ENCODE measurements at regions not wholly inside any gene's neighbourhood (a gene's known extent, or its start where the extent isn't known, plus 50 kb on each side); places are given as distances from the start of the nearest gene placed in this dataset.
"Not testable (repeated sequence)": the region's sequence is repeated elsewhere in the genome, so short reads cannot be mapped to it uniquely, and the experiment has no call there.

DNA sequence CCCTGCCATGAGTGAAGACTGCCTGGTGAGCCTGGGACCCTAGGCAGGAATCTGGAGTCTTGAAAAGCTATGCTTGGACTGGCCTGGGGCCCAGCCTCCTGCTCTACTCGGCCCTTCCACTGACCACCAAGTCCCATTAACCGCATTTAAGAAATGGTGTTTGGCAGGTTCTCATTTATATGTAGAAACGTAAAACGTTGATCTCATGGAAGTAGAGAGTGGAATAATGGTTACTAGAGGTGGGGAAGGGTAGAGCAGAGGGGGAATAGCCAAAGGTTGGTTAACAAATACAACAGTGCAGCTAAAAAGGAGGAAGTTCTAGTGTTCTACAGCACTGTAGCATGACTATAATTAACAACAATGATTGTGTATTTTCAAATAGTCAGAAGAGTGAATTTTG lies 72.9 kb upstream of the EED start:
- TF ChIP-seq, protein P1, sequence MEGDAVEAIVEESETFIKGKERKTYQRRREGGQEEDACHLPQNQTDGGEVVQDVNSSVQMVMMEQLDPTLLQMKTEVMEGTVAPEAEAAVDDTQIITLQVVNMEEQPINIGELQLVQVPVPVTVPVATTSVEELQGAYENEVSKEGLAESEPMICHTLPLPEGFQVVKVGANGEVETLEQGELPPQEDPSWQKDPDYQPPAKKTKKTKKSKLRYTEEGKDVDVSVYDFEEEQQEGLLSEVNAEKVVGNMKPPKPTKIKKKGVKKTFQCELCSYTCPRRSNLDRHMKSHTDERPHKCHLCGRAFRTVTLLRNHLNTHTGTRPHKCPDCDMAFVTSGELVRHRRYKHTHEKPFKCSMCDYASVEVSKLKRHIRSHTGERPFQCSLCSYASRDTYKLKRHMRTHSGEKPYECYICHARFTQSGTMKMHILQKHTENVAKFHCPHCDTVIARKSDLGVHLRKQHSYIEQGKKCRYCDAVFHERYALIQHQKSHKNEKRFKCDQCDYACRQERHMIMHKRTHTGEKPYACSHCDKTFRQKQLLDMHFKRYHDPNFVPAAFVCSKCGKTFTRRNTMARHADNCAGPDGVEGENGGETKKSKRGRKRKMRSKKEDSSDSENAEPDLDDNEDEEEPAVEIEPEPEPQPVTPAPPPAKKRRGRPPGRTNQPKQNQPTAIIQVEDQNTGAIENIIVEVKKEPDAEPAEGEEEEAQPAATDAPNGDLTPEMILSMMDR (IDR thresholded peaks at IDR 0.05; ENCODE audit: low read depth, low read length, missing control alignments): no peak
- no peak for DNase-seq (ENCODE audit: low read depth)
- H3K4me3 ChIP-seq (ENCODE audit: low read depth, low read length): no peak overlapping the region

DNA sequence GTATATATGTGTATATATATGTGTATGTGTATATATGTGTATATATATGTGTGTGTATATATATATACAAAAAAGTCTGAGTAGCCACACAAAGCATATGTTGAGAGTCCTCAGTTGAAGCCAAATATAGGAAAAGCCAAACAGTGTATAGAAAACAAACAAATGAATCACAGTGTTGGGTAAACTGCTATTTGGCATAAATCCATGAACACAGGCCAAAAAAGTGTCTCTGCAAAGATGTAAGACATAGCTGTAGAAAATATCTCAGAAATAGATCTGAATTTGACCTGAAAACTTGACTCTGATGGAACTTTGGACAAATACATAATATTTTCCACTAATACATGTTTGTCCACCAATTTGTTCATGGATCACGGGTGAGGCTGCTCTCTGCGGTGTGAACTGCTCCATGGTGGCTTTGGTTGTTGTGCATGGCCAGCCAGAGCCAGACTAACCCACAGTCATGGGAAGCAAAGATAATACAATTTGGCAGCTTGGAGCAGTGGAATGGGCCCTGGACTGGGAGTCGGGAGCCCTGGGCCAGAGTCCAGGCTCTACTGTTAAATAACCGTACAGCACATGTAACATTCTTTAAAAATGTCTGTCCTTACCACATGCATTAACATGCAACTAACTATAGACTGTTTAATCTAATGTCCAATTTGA lies 76.9 kb upstream of the EED start:
- no peak for DNase-seq (ENCODE audit: low read depth)
- no peak overlapping the region for H3K4me3 ChIP-seq (ENCODE audit: low read depth, low read length)
- TF ChIP-seq, protein P1 (IDR thresholded peaks at IDR 0.05; ENCODE audit: low read depth, low read length, missing control alignments): no peak

DNA sequence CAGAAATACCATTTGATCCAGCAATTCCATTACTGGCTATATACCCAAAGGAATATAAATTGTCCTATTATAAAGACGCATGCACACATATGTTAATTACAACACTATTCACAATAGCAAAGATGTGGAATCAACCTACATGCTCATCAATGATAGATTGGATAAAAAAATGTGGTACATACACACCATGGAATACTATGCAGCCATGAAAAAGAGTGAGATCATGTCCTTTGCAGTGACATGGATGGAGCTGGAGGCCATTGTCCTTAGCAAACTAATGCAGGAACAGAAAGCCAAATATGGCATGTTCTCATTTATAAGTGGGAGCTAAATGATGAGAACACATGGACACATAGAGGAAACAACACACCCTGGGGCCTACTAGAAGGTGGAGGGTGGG lies 78.3 kb upstream of the EED start:
- H3K4me3 ChIP-seq (ENCODE audit: low read depth, low read length); DNase-seq (ENCODE audit: low read depth): not testable (repeated sequence)

DNA sequence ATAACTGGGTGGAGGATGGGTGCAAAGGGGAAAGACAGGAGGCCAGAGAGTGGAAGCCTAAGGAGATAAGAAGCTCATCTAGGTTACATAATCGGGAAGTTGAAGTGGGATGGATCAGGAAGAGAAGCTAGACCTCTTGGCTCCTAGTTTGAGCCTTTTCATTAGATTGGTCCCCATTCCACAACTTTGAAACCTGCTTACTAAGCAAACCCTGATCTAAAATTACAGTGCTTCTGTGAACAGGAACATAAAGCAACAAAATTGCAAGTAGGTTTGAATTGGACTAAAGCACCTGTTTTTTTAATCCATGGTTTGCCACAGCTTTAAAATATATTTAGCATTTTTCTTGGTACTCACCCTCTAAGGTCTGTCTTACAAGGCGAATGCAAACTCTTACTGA lies 80.4 kb upstream of the EED start:
- H3K4me3 ChIP-seq (ENCODE audit: low read depth, low read length): no peak overlapping the region
- no peak for DNase-seq (ENCODE audit: low read depth)
- TF ChIP-seq, protein P1 (IDR thresholded peaks at IDR 0.05; ENCODE audit: low read depth, low read length, missing control alignments): no peak

DNA sequence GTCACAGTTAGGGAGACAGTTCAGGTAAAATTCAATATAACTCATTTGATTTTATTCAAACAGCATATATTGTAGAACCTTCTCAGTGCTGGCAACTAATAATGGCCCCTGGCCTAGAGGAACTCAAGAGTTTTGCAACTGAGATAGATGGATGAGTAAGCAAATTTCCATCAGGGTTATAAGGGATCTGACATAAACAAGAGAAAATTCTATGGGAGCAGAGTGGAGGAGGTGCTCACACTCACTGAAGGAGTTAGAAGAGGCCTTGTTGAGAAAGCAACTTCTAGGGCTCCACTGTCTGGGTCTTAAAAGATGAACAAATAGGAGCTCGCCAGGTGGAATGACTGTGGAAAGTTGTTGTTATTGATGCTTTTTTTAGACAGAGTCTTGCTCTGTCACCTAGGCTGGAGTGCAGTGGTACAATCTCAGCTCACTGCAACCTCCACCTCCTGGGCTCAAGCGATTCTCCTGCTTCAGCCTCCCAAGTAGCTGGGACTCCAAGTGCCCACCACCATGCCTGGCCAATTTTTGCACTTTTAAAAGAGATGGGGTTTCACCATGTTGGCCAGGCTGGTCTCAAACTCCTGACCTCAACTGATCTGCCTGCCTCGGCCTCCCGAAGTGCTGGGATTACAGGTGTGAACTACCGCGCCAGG lies 81.2 kb upstream of the EED start:
- not testable (repeated sequence) for DNase-seq (ENCODE audit: low read depth); H3K4me3 ChIP-seq (ENCODE audit: low read depth, low read length)

DNA sequence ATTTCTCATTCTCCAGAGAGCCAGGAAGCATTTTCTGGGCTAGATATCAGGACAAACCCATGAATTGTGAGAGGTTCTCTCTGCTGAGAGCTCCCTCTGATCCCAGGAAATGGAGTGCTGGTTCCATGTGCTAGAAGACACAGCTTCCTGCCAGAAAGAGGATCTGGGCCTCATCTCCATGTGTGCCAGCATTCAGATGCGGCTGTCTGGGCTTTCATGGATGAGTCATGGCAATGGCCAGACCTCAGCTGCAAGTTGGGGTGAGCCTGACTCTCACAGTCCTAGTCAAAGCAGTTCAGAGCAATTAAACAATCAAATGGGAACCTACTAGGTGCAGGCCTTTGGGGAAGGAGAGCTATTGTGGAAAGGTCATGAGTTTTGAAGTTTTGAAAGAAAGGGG lies 82.3 kb upstream of the EED start:
- H3K4me3 ChIP-seq (ENCODE audit: low read depth, low read length): no peak overlapping the region
- TF ChIP-seq, protein P1 (IDR thresholded peaks at IDR 0.05; ENCODE audit: low read depth, low read length, missing control alignments): no peak
- DNase-seq (ENCODE audit: low read depth): no peak

DNA sequence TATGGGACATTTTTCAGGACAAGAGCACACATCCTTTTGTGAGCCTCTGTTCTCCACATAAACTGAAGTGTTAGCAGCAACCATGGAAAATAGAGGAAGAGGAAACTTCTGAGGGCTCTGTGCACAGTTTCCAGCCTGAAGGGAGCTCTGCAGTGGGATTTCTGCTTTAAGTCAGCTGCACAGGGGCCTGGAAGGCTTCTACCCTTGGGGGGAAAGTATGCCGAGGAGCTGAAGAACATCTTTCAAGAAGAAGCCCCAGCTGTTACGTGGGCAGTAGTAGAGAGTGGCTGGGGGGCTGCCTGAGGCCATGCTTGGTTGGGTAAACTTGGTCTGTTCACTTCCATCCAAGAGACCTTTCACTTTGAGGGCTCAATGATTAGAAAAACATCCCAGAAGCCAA lies 82.7 kb upstream of the EED start:
- no peak overlapping the region for H3K4me3 ChIP-seq (ENCODE audit: low read depth, low read length)
- no peak for DNase-seq (ENCODE audit: low read depth)
- TF ChIP-seq, protein P1 (IDR thresholded peaks at IDR 0.05; ENCODE audit: low read depth, low read length, missing control alignments): no peak

DNA sequence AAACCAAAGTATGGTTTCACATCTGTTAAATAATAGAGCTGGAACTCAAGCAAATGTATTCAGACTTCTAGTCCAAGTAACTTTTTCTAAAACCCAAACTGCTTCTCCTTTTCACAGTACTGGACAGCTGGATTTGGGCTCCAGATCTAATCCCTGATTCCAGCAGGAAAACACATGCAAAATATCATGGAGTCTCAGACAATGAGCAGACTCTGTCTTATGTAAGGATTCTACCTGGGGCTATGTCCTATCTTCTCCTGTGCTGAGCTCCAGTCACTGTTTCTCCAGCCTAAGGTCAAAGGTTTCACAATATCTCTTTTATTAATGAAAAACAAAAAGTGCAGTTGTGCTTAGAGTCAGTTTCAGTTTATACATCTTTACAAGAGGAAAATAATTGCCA lies 83.2 kb upstream of the EED start:
- DNase-seq (ENCODE audit: low read depth): no peak
- TF ChIP-seq, protein P1 (IDR thresholded peaks at IDR 0.05; ENCODE audit: low read depth, low read length, missing control alignments): no peak
- H3K4me3 ChIP-seq (ENCODE audit: low read depth, low read length): no peak overlapping the region
